ENCODE measurements at regions not wholly inside any gene's neighbourhood (a gene's known extent, or its start where the extent isn't known, plus 50 kb on each side); places are given as distances from the start of the nearest gene placed in this dataset.
"Not testable (repeated sequence)": the region's sequence is repeated elsewhere in the genome, so short reads cannot be mapped to it uniquely, and the experiment has no call there.

GRCh38 chr2:91509276-91509675 is 2817.8 kb downstream of the RPIA start:
- BruUV-seq (replicated peaks); H3K79me1 ChIP-seq (ENCODE audit: low read depth in 1 of 2, low read length in 2 of 2); H4K5ac ChIP-seq (ENCODE audit: low read depth, low read length); H2BK5ac ChIP-seq (ENCODE audit: low read depth, low read length, poor library complexity, severe bottlenecking); H2BK20ac ChIP-seq (ENCODE audit: low read depth, low read length); H3K23ac ChIP-seq (ENCODE audit: low read depth, low read length); H4K8ac ChIP-seq (ENCODE audit: low read depth in 2 of 2, low read length in 2 of 2); dilution Hi-C loops (cut with HindIII; ENCODE audit: low sequenced_read_pairs, unreplicated experiment); in situ Hi-C loops (cut with MboI; ENCODE audit: low sequenced_read_pairs); H3K27me3 ChIP-seq (ENCODE audit: control insufficient read depth, insufficient read depth, low read length); H3K4me3 ChIP-seq (ENCODE audit: insufficient read depth, low read depth, low read length); H3K36me3 ChIP-seq (ENCODE audit: control insufficient read depth, insufficient read depth, low read length); DNase-seq; H3K27ac ChIP-seq (ENCODE audit: insufficient read depth, low read length); H2AK9ac ChIP-seq (replicated peaks; ENCODE audit: low read depth, low read length, poor library complexity); H2AFZ ChIP-seq (replicated peaks; ENCODE audit: low read length, poor library complexity); H3K9me1 ChIP-seq (ENCODE audit: insufficient read depth, low read length); H2BK15ac ChIP-seq (ENCODE audit: low read depth, low read length); H3K18ac ChIP-seq (ENCODE audit: low read depth, low read length); H2AK5ac ChIP-seq (ENCODE audit: low read depth, low read length); H2BK120ac ChIP-seq (ENCODE audit: low read depth, low read length); H3K9me3 ChIP-seq (ENCODE audit: control insufficient read depth, insufficient read depth, low read length); H3K4me2 ChIP-seq (ENCODE audit: low read depth, low read length); H3K14ac ChIP-seq (replicated peaks; ENCODE audit: low read depth, low read length); intact Hi-C loops (cut with micrococcal nuclease); H3K9ac ChIP-seq (ENCODE audit: low read depth, low read length); H4K20me1 ChIP-seq (ENCODE audit: insufficient read depth, low read length); H3K56ac ChIP-seq (ENCODE audit: extremely low read depth, insufficient read depth, low read length); CTCF ChIA-PET; POLR2A ChIA-PET (ENCODE audit: unreplicated experiment); H3K4ac ChIP-seq (ENCODE audit: low read depth, low read length); H4K91ac ChIP-seq (ENCODE audit: insufficient read depth, low read depth, low read length); H3K4me1 ChIP-seq (ENCODE audit: control insufficient read depth, insufficient read depth, low read length); ATAC-seq (ENCODE audit: low read depth): not testable (repeated sequence)
- WGBS, 2 experiments (ENCODE audit: extremely low coverage in 2 of 2, insufficient read length in 1 of 2), result no CpG with 5 or more reads among the region's 4 CpGs

- WGBS, 2 experiments (ENCODE audit: extremely low coverage in 2 of 2, insufficient read length in 1 of 2), result 30% methylated on average over 2 of the region's 2 CpGs; no CpG with 5 or more reads in 1 of the 2 experiments
- H3K14ac ChIP-seq (replicated peaks; ENCODE audit: low read depth, low read length); H2AK5ac ChIP-seq (ENCODE audit: low read depth, low read length); CTCF ChIA-PET; H3K4ac ChIP-seq (ENCODE audit: low read depth, low read length); H2BK120ac ChIP-seq (ENCODE audit: low read depth, low read length); H3K56ac ChIP-seq (ENCODE audit: extremely low read depth, insufficient read depth, low read length); H4K5ac ChIP-seq (ENCODE audit: low read depth, low read length); H3K4me2 ChIP-seq (ENCODE audit: low read depth, low read length); H3K27ac ChIP-seq (ENCODE audit: insufficient read depth, low read length); H3K79me1 ChIP-seq (ENCODE audit: low read depth in 1 of 2, low read length in 2 of 2); intact Hi-C loops (cut with micrococcal nuclease); H2BK20ac ChIP-seq (ENCODE audit: low read depth, low read length); H3K18ac ChIP-seq (ENCODE audit: low read depth, low read length); H3K9me1 ChIP-seq (ENCODE audit: insufficient read depth, low read length); H4K8ac ChIP-seq (ENCODE audit: low read depth in 2 of 2, low read length in 2 of 2); H4K20me1 ChIP-seq (ENCODE audit: insufficient read depth, low read length); in situ Hi-C loops (cut with MboI; ENCODE audit: low sequenced_read_pairs); H3K27me3 ChIP-seq (ENCODE audit: control insufficient read depth, insufficient read depth, low read length); POLR2A ChIA-PET (ENCODE audit: unreplicated experiment); BruUV-seq (replicated peaks); H3K23ac ChIP-seq (ENCODE audit: low read depth, low read length); DNase-seq; H3K9ac ChIP-seq (ENCODE audit: low read depth, low read length); H2AFZ ChIP-seq (replicated peaks; ENCODE audit: low read length, poor library complexity); H2BK15ac ChIP-seq (ENCODE audit: low read depth, low read length); H3K4me3 ChIP-seq (ENCODE audit: insufficient read depth, low read depth, low read length); H4K91ac ChIP-seq (ENCODE audit: insufficient read depth, low read depth, low read length); H3K9me3 ChIP-seq (ENCODE audit: control insufficient read depth, insufficient read depth, low read length); ATAC-seq (ENCODE audit: low read depth); H2BK5ac ChIP-seq (ENCODE audit: low read depth, low read length, poor library complexity, severe bottlenecking); H3K36me3 ChIP-seq (ENCODE audit: control insufficient read depth, insufficient read depth, low read length); H2AK9ac ChIP-seq (replicated peaks; ENCODE audit: low read depth, low read length, poor library complexity); H3K4me1 ChIP-seq (ENCODE audit: control insufficient read depth, insufficient read depth, low read length); dilution Hi-C loops (cut with HindIII; ENCODE audit: low sequenced_read_pairs, unreplicated experiment): not testable (repeated sequence)
Measured at GRCh38 chr2:91511166-91511565, 2819.7 kb downstream of the RPIA start.

Data from IMR-90 (cell line).